Breast epithelium (tissue), 4 donors: ENCODE measurements at regions not wholly inside any gene's neighbourhood (a gene's known extent, or its start where the extent isn't known, plus 50 kb on each side); places are given as distances from the start of the nearest gene placed in this dataset.

Source experiments
- DNase-seq, 2 donors: peaks; one replicate each; pipeline ENCODE4 v3.0.0-alpha.2; 2019; ENCODE audit warnings: low spot score in 2 of 2
- H3K27ac ChIP-seq, 2 donors: fragments of 200-600 bp; sonication (generic) in 1 of 2; one replicate each; pipeline ENCODE4 v1.5.1; 2016 to 2019; ENCODE audit warnings: mild to moderate bottlenecking in 1 of 2
- H3K27me3 ChIP-seq, 2 donors: fragments of 200-600 bp; sonication (generic) in 1 of 2; one replicate each; pipeline versions ENCODE4 v1.5.1 to v1.6.0; 2017 to 2019; ENCODE audit warnings: control low read depth in 1 of 2, mild to moderate bottlenecking in 1 of 2
- H3K36me3 ChIP-seq: fragments of 200-600 bp; one replicate; pipeline ENCODE4 v1.5.1; 2019
- H3K4me1 ChIP-seq, 2 donors: fragments of 200-600 bp; sonication (generic); one replicate each; pipeline ENCODE4 v1.5.1; 2016 to 2019; ENCODE audit warnings: control low read depth in 1 of 2
- H3K4me3 ChIP-seq, 3 donors: fragments of 200-600 bp; sonication (generic); 1 replicate in 2 of 3; 2 replicates in 1 of 3; pipeline ENCODE4 v1.5.1; 2016 to 2019; ENCODE audit warnings: mild to moderate bottlenecking in 3 of 3, moderate library complexity in 2 of 3
- H3K9me3 ChIP-seq, 2 donors: fragments of 200-600 bp; sonication (generic) in 1 of 2; one replicate each; pipeline ENCODE4 v1.5.1; 2016 to 2019; ENCODE audit warnings: control low read depth in 1 of 2
- POLR2A ChIP-seq: fragments of 450-650 bp; IDR thresholded peaks from one replicate; pipeline ENCODE4 v1.6.1; 2016; ENCODE audit warnings: antibody characterized with exemption, mild to moderate bottlenecking, moderate library complexity
- POLR2AphosphoS5 ChIP-seq, 3 donors: sonication (generic); formaldehyde crosslinking; IDR thresholded peaks; one replicate each; pipeline ENCODE4 v1.6.1; 2017; ENCODE audit warnings: antibody characterized with exemption in 3 of 3
- intact Hi-C: fragments of 100-400 bp; cut with DNase I; formaldehyde crosslinking; loops from one replicate; pipeline ENCODE4 v1.15.1; 2023; ENCODE audit warnings: low total_unique reads
- TF ChIP-seq, protein P1 (sequence below), 3 donors: fragments of 450-650 bp; IDR thresholded peaks; one replicate each; pipeline ENCODE4 v1.5.1; 2016 to 2017; ENCODE audit warnings: antibody characterized with exemption in 3 of 3, mild to moderate bottlenecking in 3 of 3, moderate library complexity in 3 of 3

GRCh38 chr1:14500912-14501311, 97.6 kb upstream of the KAZN start:
- Histone ChIP-seq H3K27ac (no peak overlapping the region), H3K4me3 (no peak overlapping the region), H3K36me3 (no peaks in the 10 kb centered on the region), H3K4me1 (no peaks in the 10 kb centered on the region), H3K27me3 (no peaks in the 10 kb centered on the region), H3K9me3 (no peaks in the 10 kb centered on the region)
- intact Hi-C loops: no loop called here
- no peak for DNase-seq
- no peak for TF ChIP-seq POLR2AphosphoS5 (IDR thresholded peaks at IDR 0.05)

- TF ChIP-seq, protein P1, sequence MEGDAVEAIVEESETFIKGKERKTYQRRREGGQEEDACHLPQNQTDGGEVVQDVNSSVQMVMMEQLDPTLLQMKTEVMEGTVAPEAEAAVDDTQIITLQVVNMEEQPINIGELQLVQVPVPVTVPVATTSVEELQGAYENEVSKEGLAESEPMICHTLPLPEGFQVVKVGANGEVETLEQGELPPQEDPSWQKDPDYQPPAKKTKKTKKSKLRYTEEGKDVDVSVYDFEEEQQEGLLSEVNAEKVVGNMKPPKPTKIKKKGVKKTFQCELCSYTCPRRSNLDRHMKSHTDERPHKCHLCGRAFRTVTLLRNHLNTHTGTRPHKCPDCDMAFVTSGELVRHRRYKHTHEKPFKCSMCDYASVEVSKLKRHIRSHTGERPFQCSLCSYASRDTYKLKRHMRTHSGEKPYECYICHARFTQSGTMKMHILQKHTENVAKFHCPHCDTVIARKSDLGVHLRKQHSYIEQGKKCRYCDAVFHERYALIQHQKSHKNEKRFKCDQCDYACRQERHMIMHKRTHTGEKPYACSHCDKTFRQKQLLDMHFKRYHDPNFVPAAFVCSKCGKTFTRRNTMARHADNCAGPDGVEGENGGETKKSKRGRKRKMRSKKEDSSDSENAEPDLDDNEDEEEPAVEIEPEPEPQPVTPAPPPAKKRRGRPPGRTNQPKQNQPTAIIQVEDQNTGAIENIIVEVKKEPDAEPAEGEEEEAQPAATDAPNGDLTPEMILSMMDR (IDR thresholded peaks at IDR 0.05): no peak
- TF ChIP-seq POLR2A (no peak), POLR2AphosphoS5 (IDR thresholded peaks at IDR 0.05) (no peak)
- Histone ChIP-seq H3K9me3 (no peaks in the 10 kb centered on the region), H3K36me3 (no peaks in the 10 kb centered on the region), H3K27ac (no peak overlapping the region), H3K4me1 (no peaks in the 10 kb centered on the region), H3K4me3 (no peak overlapping the region), H3K27me3 (no peaks in the 10 kb centered on the region)
- intact Hi-C loops: no loop called here
- DNase-seq: no peak
Observed at GRCh38 chr1:14504517-14504916, 94.0 kb upstream of the KAZN start.

DNA sequence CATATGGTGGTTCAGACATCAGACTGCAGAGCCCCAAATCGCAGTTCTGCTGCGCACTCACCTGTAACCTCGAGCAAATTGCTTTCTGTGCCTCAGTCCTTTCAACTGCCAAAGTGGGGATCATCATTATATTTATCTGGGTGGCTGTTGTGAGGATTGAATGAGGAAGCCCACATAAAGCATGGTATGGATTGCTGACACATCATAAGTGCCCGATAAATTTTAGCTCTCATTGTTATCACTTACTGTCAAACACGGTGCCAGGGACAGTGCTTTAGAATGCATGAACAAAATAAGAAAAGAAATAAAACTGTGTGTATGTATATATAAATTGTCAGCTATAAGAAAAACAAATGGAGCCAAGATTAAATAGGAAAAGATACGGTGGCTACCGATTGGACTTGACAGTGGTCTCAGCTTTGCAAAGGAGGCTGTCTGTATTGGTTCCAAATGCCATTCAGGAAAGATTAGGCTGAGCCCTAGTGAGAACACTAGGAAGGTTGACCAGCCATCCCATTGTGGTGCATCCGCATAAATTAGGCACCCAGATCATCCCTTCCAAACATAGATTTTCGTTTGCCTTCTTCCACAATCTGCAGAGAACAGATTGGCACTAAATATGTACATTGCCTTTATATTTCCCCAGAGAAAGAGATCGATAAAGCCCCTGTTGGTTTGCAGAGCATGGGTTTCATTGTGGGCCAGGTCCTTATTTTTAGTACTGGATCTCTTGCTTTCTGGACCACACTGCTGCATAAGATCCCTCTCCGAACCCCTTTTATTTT, 91.8 kb upstream of the KAZN start:
- no peaks in the 10 kb centered on the region for H3K4me1 ChIP-seq
- no peak overlapping the region for H3K27ac ChIP-seq
- no peak for DNase-seq
- H3K4me3 ChIP-seq: no peak overlapping the region
- no peaks in the 10 kb centered on the region for H3K27me3 ChIP-seq
- TF ChIP-seq POLR2AphosphoS5 (IDR thresholded peaks at IDR 0.05): no peak
- no peak for TF ChIP-seq POLR2A
- TF ChIP-seq, protein P1 (IDR thresholded peaks at IDR 0.05): no peak
- H3K36me3 ChIP-seq: no peaks in the 10 kb centered on the region
- intact Hi-C loops: no loop called here
- no peaks in the 10 kb centered on the region for H3K9me3 ChIP-seq

DNA sequence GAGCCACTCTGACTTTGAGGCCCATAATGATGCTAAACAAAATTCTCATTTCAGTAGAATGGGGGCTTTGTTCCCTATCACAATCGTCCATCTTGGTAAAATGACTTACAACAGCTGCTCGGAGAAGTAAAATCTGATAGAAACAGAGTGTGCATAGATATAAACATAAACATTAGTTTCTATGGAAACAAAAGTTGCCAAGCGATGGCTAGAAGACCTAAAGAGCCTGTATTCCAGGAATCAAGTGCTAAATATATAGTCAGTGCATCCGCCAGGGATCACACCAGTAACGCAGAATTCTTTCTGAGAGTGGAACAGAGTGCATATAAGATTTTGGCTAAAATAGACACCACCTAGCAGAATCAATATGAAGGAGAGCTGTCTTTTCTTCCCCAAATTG, 91.2 kb upstream of the KAZN start:
- Histone ChIP-seq H3K36me3 (no peaks in the 10 kb centered on the region), H3K4me3 (no peak overlapping the region), H3K27me3 (no peaks in the 10 kb centered on the region), H3K27ac (no peak overlapping the region), H3K9me3 (no peaks in the 10 kb centered on the region), H3K4me1 (no peaks in the 10 kb centered on the region)
- no peak for DNase-seq
- intact Hi-C loops: no loop called here
- TF ChIP-seq POLR2AphosphoS5 (IDR thresholded peaks at IDR 0.05): no peak
- TF ChIP-seq, protein P1 (IDR thresholded peaks at IDR 0.05): no peak
- no peak for TF ChIP-seq POLR2A

GRCh38 chr1:14508613-14509012, 89.9 kb upstream of the KAZN start:
- Histone ChIP-seq H3K4me1 (no peaks in the 10 kb centered on the region), H3K9me3 (no peaks in the 10 kb centered on the region), H3K4me3 (no peak overlapping the region), H3K36me3 (no peaks in the 10 kb centered on the region), H3K27me3 (no peaks in the 10 kb centered on the region), H3K27ac (no peak overlapping the region)
- no peak for DNase-seq
- no peak for TF ChIP-seq POLR2AphosphoS5 (IDR thresholded peaks at IDR 0.05)
- intact Hi-C loops: no loop called here

- H3K27ac ChIP-seq: no peak overlapping the region
- no peaks in the 10 kb centered on the region for H3K36me3 ChIP-seq
- TF ChIP-seq POLR2AphosphoS5 (IDR thresholded peaks at IDR 0.05) (no peak), POLR2A (no peak)
- TF ChIP-seq, protein P1 (IDR thresholded peaks at IDR 0.05): no peak
- intact Hi-C loops: no loop called here
- H3K4me1 ChIP-seq: no peaks in the 10 kb centered on the region
- DNase-seq: no peak
- no peaks in the 10 kb centered on the region for H3K27me3 ChIP-seq
- no peak overlapping the region for H3K4me3 ChIP-seq
- no peaks in the 10 kb centered on the region for H3K9me3 ChIP-seq
Observed at GRCh38 chr1:14511166-14511680, 87.3 kb upstream of the KAZN start.
